ENCODE measurements at regions not wholly inside any gene's neighbourhood (a gene's known extent, or its start where the extent isn't known, plus 50 kb on each side); places are given as distances from the start of the nearest gene placed in this dataset.

GRCh38 chr20:21820688-21821087 is 115.2 kb downstream of the PAX1 start:
- Histone ChIP-seq H3K9me1 (ENCODE audit: control insufficient read depth, extremely low read depth, insufficient read depth, low read length) (no peaks in the 10 kb centered on the region), H4K20me1 (ENCODE audit: control insufficient read depth, extremely low read depth, insufficient read depth, low read length) (no peaks in the 10 kb centered on the region), H2AFZ (ENCODE audit: control insufficient read depth, low read length) (no peak overlapping the region), H3K4me2 (ENCODE audit: control insufficient read depth, extremely low read depth, insufficient read depth, low read depth, low read length) (no peak overlapping the region), H3K27ac (ENCODE audit: control insufficient read depth, insufficient read depth, low read length) (no peak overlapping the region), H3K4me1 (ENCODE audit: control insufficient read depth, extremely low read depth, insufficient read depth, low read length) (no peaks in the 10 kb centered on the region), H3K4me3 (ENCODE audit: control insufficient read depth in 2 of 3, extremely low read depth in 1 of 3, insufficient read depth in 2 of 3, low read depth in 1 of 3, low read length in 3 of 3) (no peak overlapping the region), H3K79me2 (ENCODE audit: control insufficient read depth, insufficient read depth, low read length) (no peaks in the 10 kb centered on the region), H3K36me3 (ENCODE audit: control insufficient read depth in 2 of 2, extremely low read depth in 1 of 2, insufficient read depth in 2 of 2, low read length in 2 of 2) (no peaks in the 10 kb centered on the region), H3K9me3 (ENCODE audit: control insufficient read depth, low read depth, low read length) (no peaks in the 10 kb centered on the region), H3K27me3 (ENCODE audit: control insufficient read depth, extremely low read depth, insufficient read depth, low read length) (no peaks in the 10 kb centered on the region), H3K9ac (ENCODE audit: control insufficient read depth, extremely low read depth, insufficient read depth, low read length) (no peak overlapping the region)
- TF ChIP-seq, protein P1, sequence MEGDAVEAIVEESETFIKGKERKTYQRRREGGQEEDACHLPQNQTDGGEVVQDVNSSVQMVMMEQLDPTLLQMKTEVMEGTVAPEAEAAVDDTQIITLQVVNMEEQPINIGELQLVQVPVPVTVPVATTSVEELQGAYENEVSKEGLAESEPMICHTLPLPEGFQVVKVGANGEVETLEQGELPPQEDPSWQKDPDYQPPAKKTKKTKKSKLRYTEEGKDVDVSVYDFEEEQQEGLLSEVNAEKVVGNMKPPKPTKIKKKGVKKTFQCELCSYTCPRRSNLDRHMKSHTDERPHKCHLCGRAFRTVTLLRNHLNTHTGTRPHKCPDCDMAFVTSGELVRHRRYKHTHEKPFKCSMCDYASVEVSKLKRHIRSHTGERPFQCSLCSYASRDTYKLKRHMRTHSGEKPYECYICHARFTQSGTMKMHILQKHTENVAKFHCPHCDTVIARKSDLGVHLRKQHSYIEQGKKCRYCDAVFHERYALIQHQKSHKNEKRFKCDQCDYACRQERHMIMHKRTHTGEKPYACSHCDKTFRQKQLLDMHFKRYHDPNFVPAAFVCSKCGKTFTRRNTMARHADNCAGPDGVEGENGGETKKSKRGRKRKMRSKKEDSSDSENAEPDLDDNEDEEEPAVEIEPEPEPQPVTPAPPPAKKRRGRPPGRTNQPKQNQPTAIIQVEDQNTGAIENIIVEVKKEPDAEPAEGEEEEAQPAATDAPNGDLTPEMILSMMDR (optimal IDR thresholded peaks at IDR 0.05 in 1 of 3, IDR thresholded peaks at IDR 0.05 in 1 of 3, conservative IDR thresholded peaks at IDR 0.05 in 1 of 3; ENCODE audit: extremely low read depth in 1 of 3, insufficient read depth in 2 of 3, low read length in 3 of 3), result no peak
- no peak for TF ChIP-seq EZH2 (IDR thresholded peaks at IDR 0.05; ENCODE audit: low read length)
- FAIRE-seq (no peak), DNase-seq (ENCODE audit: low read depth, low spot score) (no peak)
- dilution Hi-C loops (cut with MboI; ENCODE audit: extremely low pct_ligation_motif_present, low sequenced_read_pairs), result no loop called here

DNA sequence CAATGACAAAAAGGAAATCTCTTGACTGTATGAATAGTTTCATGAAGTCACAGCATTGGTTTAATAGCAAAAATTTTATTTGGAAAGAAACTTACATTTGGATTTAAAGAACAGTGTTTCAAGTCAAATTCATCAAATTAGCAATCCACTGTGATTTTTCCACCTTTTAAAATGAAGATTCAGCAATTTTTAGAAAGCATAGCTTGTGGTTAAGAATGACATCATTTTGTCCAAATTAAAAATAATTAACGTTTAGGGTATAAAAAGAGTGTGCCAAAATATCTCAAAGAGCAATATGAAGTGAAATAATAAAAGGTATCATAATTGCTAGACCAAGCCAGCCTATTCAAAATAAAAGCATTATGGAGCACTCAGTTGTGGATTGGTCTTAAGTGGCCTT is 114.6 kb downstream of the PAX1 start:
- TF ChIP-seq, protein P1 (optimal IDR thresholded peaks at IDR 0.05 in 1 of 3, IDR thresholded peaks at IDR 0.05 in 1 of 3, conservative IDR thresholded peaks at IDR 0.05 in 1 of 3; ENCODE audit: extremely low read depth in 1 of 3, insufficient read depth in 2 of 3, low read length in 3 of 3), result no peak
- TF ChIP-seq EZH2 (IDR thresholded peaks at IDR 0.05; ENCODE audit: low read length), result no peak
- no peaks in the 10 kb centered on the region for H4K20me1 ChIP-seq (ENCODE audit: control insufficient read depth, extremely low read depth, insufficient read depth, low read length)
- H3K9ac ChIP-seq (ENCODE audit: control insufficient read depth, extremely low read depth, insufficient read depth, low read length), result no peak overlapping the region
- no peak overlapping the region for H2AFZ ChIP-seq (ENCODE audit: control insufficient read depth, low read length)
- no peaks in the 10 kb centered on the region for H3K9me3 ChIP-seq (ENCODE audit: control insufficient read depth, low read depth, low read length)
- no peak for DNase-seq (ENCODE audit: low read depth, low spot score)
- H3K79me2 ChIP-seq (ENCODE audit: control insufficient read depth, insufficient read depth, low read length), result no peaks in the 10 kb centered on the region
- H3K36me3 ChIP-seq (ENCODE audit: control insufficient read depth in 2 of 2, extremely low read depth in 1 of 2, insufficient read depth in 2 of 2, low read length in 2 of 2), result no peaks in the 10 kb centered on the region
- no peak for FAIRE-seq
- H3K4me2 ChIP-seq (ENCODE audit: control insufficient read depth, extremely low read depth, insufficient read depth, low read depth, low read length), result no peak overlapping the region
- dilution Hi-C loops (cut with MboI; ENCODE audit: extremely low pct_ligation_motif_present, low sequenced_read_pairs), result no loop called here
- H3K27ac ChIP-seq (ENCODE audit: control insufficient read depth, insufficient read depth, low read length), result no peak overlapping the region
- H3K27me3 ChIP-seq (ENCODE audit: control insufficient read depth, extremely low read depth, insufficient read depth, low read length), result no peaks in the 10 kb centered on the region
- H3K9me1 ChIP-seq (ENCODE audit: control insufficient read depth, extremely low read depth, insufficient read depth, low read length), result no peaks in the 10 kb centered on the region
- no peaks in the 10 kb centered on the region for H3K4me1 ChIP-seq (ENCODE audit: control insufficient read depth, extremely low read depth, insufficient read depth, low read length)
- no peak overlapping the region for H3K4me3 ChIP-seq (ENCODE audit: control insufficient read depth in 2 of 3, extremely low read depth in 1 of 3, insufficient read depth in 2 of 3, low read depth in 1 of 3, low read length in 3 of 3)
